Endothelial cell of umbilical vein (primary cell): ENCODE measurements at regions not wholly inside any gene's neighbourhood (a gene's known extent, or its start where the extent isn't known, plus 50 kb on each side); places are given as distances from the start of the nearest gene placed in this dataset.

ENCODE experiments used
- BruUV-seq: library from RNA; stranded (reverse); fragments of 400-500 nt; replicated peaks from 2 replicates; lab custom pipeline; 2021; lab: Mats Ljungman, UMichigan
- CTCF ChIA-PET: fragments of 300-600, 350-600 bp; sonication (Branson Sonifier 250); formaldehyde crosslinking; loops from one replicate; lab custom pipeline; 2021; ENCODE audit warnings: antibody characterized with exemption, inconsistent platforms; lab: Charles Lee
- POLR2A ChIA-PET: fragments of 300-600, 350-600 bp; sonication (Branson Sonifier 250); formaldehyde crosslinking; loops from one replicate; lab custom pipeline; 2021; ENCODE audit warnings: antibody characterized with exemption, inconsistent platforms; lab: Charles Lee
- DNase-seq: peaks from one replicate; pipeline ENCODE4 v3.0.0-alpha.2; 2011; ENCODE audit warnings: low read depth, low spot score
- FAIRE-seq: peaks from 2 replicates; lab custom pipeline; 2011; peaks lifted over from hg19 to GRCh38; lab: Jason Lieb, UNC
- H2AFZ ChIP-seq: 2 replicates; pipeline ENCODE4 v1.6.0; 2012; ENCODE audit warnings: low read depth, low read length, control low read depth, inconsistent platforms
- H3K27ac ChIP-seq: 2 replicates; pipeline ENCODE4 v1.5.1; 2011; ENCODE audit warnings: low read depth, mild to moderate bottlenecking, control low read depth, low read length, moderate library complexity; ENCODE audit not compliant: insufficient read depth
- H3K27me3 ChIP-seq, 2 experiments: 2 replicates each; pipeline versions ENCODE4 v1.6.0 to v1.6.1; 2011; ENCODE audit warnings: low read length in 2 of 2, mixed read lengths in 1 of 2; ENCODE audit not compliant: control insufficient read depth in 2 of 2, insufficient read depth in 2 of 2
- H3K36me3 ChIP-seq, 2 experiments: 2 replicates in 1 of 2; 3 replicates in 1 of 2; pipeline ENCODE4 v1.5.1; 2011; ENCODE audit warnings: low read length in 2 of 2, mild to moderate bottlenecking in 1 of 2, moderate library complexity in 1 of 2; ENCODE audit not compliant: control insufficient read depth in 2 of 2, insufficient read depth in 2 of 2; ENCODE audit errors: extremely low read depth in 1 of 2
- H3K4me1 ChIP-seq: 3 replicates; pipeline ENCODE4 v1.5.1; 2011; ENCODE audit warnings: mild to moderate bottlenecking, low read length; ENCODE audit not compliant: control insufficient read depth, insufficient read depth; ENCODE audit errors: extremely low read depth
- H3K4me2 ChIP-seq: 2 replicates; pipeline ENCODE4 v1.6.1; 2011; ENCODE audit warnings: low read length, control low read depth, mixed read lengths; ENCODE audit not compliant: insufficient read depth
- H3K4me3 ChIP-seq, 3 experiments: fragments of 200-600 bp in 1 of 3; sonication (generic), shearing (Covaris generic) in 1 of 3; replicated peaks in 1 of 3; 2 replicates each; pipeline ENCODE4 v1.5.1; 2011 to 2016; ENCODE audit warnings: control low read depth in 3 of 3, low read length in 3 of 3, mild to moderate bottlenecking in 2 of 3, inconsistent platforms in 1 of 3, low read depth in 1 of 3, moderate library complexity in 1 of 3; ENCODE audit not compliant: insufficient read depth in 1 of 3
- H3K79me2 ChIP-seq: 2 replicates; pipeline ENCODE4 v1.6.0; 2012; ENCODE audit warnings: low read length, inconsistent platforms; ENCODE audit not compliant: control insufficient read depth, insufficient read depth
- H3K9ac ChIP-seq: replicated peaks from 2 replicates; pipeline ENCODE3; 2011; ENCODE audit warnings: low read length, control low read depth; ENCODE audit not compliant: insufficient read depth; ENCODE audit errors: extremely low read depth
- H3K9me1 ChIP-seq: replicated peaks from 3 replicates; pipeline ENCODE4 v1.6.0; 2011; ENCODE audit warnings: mild to moderate bottlenecking, low read length; ENCODE audit not compliant: control insufficient read depth, insufficient read depth; ENCODE audit errors: extremely low read depth
- H3K9me3 ChIP-seq: replicated peaks from 2 replicates; pipeline ENCODE4 v1.5.1; 2012; ENCODE audit warnings: low read length, inconsistent platforms; ENCODE audit not compliant: control insufficient read depth, insufficient read depth
- H4K20me1 ChIP-seq: replicated peaks from 2 replicates; pipeline ENCODE3; 2011; ENCODE audit warnings: mild to moderate bottlenecking, low read length; ENCODE audit not compliant: control insufficient read depth, insufficient read depth; ENCODE audit errors: extremely low read depth
- EZH2 ChIP-seq: IDR thresholded peaks from 2 replicates; pipeline ENCODE4 v1.6.1; 2012; ENCODE audit warnings: borderline replicate concordance, low read depth, mild to moderate bottlenecking, moderate library complexity, low read length, inconsistent platforms; ENCODE audit not compliant: severe bottlenecking
- FOS ChIP-seq: IDR thresholded peaks from 2 replicates; pipeline ENCODE4 v1.6.1; 2011; ENCODE audit warnings: mild to moderate bottlenecking, low read length, moderate library complexity, borderline replicate concordance; ENCODE audit not compliant: insufficient read depth
- MAX ChIP-seq: IDR thresholded peaks from 2 replicates; pipeline ENCODE4 v1.6.1; 2011; ENCODE audit not compliant: insufficient read depth, insufficient read length
- MYC ChIP-seq: IDR thresholded peaks from one replicate; pipeline ENCODE4 v1.6.1; 2011; ENCODE audit warnings: mild to moderate bottlenecking, low read depth, low read length
- dilution Hi-C: fragments of 300-500 bp; cut with MboI; formaldehyde crosslinking; loops from one replicate; pipeline ENCODE4 v1.15.0; 2019; ENCODE audit warnings: low sequenced_read_pairs; ENCODE audit not compliant: extremely low pct_ligation_motif_present
- intact Hi-C: fragments of 100-400 bp; cut with micrococcal nuclease; formaldehyde crosslinking; loops from one replicate; pipeline ENCODE4 v1.10.0; 2022
- TF ChIP-seq, protein P1 (sequence below), 2 donors: IDR thresholded peaks; 1 replicate in 1 of 2; 2 replicates in 1 of 2; pipeline ENCODE4 v1.5.1; 2011; ENCODE audit warnings: low read length in 2 of 2, mild to moderate bottlenecking in 2 of 2, moderate library complexity in 2 of 2, control low read depth in 1 of 2, inconsistent platforms in 1 of 2, low read depth in 1 of 2; ENCODE audit not compliant: insufficient read depth in 1 of 2; ENCODE audit errors: extremely low read depth in 1 of 2

- H3K9me1 ChIP-seq, result no peaks in the 10 kb centered on the region
- POLR2A ChIA-PET, result no interaction called here
- H3K4me3 ChIP-seq, result no peak overlapping the region
- TF ChIP-seq FOS, result peak; percentile 13
- no peak for TF ChIP-seq MYC
- no peak for TF ChIP-seq MAX
- intact Hi-C loops (no loop called here), dilution Hi-C loops (no loop called here)
- DNase-seq (no peak), FAIRE-seq (no peak)
- H3K79me2 ChIP-seq, result no peaks in the 10 kb centered on the region
- no peak overlapping the region for H2AFZ ChIP-seq
- H3K4me2 ChIP-seq, result no peak overlapping the region
- CTCF ChIA-PET, result no interaction called here
- H3K9me3 ChIP-seq, result no peaks in the 10 kb centered on the region
- no peaks in the 10 kb centered on the region for H3K27me3 ChIP-seq
- no peaks in the 10 kb centered on the region for H4K20me1 ChIP-seq
- no peaks in the 10 kb centered on the region for H3K4me1 ChIP-seq
- no peak overlapping the region for H3K27ac ChIP-seq
- no peak overlapping the region for H3K9ac ChIP-seq
- no TSS peak for BruUV-seq
- no peaks in the 10 kb centered on the region for H3K36me3 ChIP-seq
These were observed 60.1 kb upstream of the MAP3K7 start for GRCh38 chr6:90646940-90647339.

DNA sequence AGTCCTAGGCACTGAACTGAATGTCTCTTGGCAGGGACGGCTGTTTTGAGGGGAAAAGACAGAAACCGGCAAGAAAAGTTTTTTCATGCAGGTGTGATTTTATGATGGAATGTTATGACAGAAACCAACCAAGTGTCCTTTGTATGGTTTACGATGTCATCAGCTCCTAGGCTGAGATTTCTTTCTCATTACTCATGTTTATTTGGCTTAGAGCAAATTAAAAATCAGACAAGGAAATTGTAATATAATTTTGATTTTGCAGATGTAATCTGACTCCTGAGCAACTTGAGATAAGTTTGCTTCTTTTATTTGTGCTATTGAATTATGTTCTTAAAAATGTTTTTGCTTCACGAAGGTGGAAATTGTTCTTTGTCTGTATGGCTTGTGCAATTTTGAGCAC lies 58.8 kb upstream of the MAP3K7 start:
- Histone ChIP-seq H3K79me2 (no peaks in the 10 kb centered on the region), H3K36me3 (no peaks in the 10 kb centered on the region), H2AFZ (no peak overlapping the region), H3K9me3 (no peaks in the 10 kb centered on the region), H4K20me1 (no peaks in the 10 kb centered on the region), H3K27me3 (no peaks in the 10 kb centered on the region), H3K9me1 (no peaks in the 10 kb centered on the region), H3K4me1 (no peaks in the 10 kb centered on the region), H3K9ac (no peak overlapping the region), H3K4me2 (no peak overlapping the region), H3K27ac (no peak overlapping the region), H3K4me3 (no peak overlapping the region)
- dilution Hi-C loops (no loop called here), intact Hi-C loops (no loop called here)
- POLR2A ChIA-PET, result no interaction called here
- DNase-seq, result no peak
- CTCF ChIA-PET, result no interaction called here
- BruUV-seq, result no TSS peak
- no peak for FAIRE-seq
- no peak for TF ChIP-seq MYC
- no peak for TF ChIP-seq EZH2
- TF ChIP-seq, protein P1, sequence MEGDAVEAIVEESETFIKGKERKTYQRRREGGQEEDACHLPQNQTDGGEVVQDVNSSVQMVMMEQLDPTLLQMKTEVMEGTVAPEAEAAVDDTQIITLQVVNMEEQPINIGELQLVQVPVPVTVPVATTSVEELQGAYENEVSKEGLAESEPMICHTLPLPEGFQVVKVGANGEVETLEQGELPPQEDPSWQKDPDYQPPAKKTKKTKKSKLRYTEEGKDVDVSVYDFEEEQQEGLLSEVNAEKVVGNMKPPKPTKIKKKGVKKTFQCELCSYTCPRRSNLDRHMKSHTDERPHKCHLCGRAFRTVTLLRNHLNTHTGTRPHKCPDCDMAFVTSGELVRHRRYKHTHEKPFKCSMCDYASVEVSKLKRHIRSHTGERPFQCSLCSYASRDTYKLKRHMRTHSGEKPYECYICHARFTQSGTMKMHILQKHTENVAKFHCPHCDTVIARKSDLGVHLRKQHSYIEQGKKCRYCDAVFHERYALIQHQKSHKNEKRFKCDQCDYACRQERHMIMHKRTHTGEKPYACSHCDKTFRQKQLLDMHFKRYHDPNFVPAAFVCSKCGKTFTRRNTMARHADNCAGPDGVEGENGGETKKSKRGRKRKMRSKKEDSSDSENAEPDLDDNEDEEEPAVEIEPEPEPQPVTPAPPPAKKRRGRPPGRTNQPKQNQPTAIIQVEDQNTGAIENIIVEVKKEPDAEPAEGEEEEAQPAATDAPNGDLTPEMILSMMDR (IDR thresholded peaks at IDR 0.05; ENCODE audit: extremely low read depth in 1 of 2, insufficient read depth in 1 of 2, low read depth in 1 of 2, low read length in 2 of 2), result no peak
